ENCODE measurements at regions not wholly inside any gene's neighbourhood (a gene's known extent, or its start where the extent isn't known, plus 50 kb on each side); places are given as distances from the start of the nearest gene placed in this dataset.

GRCh38 chr5:175377816-175378215 lies 66.2 kb downstream of the DRD1 start:
- Histone ChIP-seq H3K27ac (no peak overlapping the region), H3K36me3 (no peaks in the 10 kb centered on the region)
- no peak for DNase-seq

GRCh38 chr5:175374166-175374875 lies 69.7 kb downstream of the DRD1 start:
- TF ChIP-seq CTCF (IDR thresholded peaks at IDR 0.05; ENCODE audit: low read depth, low read length), result no peak
- peaks cover 5% of the 10 kb centered on the region for H3K9me3 ChIP-seq (ENCODE audit: severe bottlenecking)
- DNase-seq, result no peak
- H3K27ac ChIP-seq, result no peak overlapping the region
- no peak overlapping the region for H3K4me3 ChIP-seq (ENCODE audit: low read depth, low read length)
- no peaks in the 10 kb centered on the region for H3K36me3 ChIP-seq
- H3K27me3 ChIP-seq (ENCODE audit: insufficient read depth, low read depth, severe bottlenecking), result peaks cover 91% of the 10 kb centered on the region

More at GRCh38 chr5:175377816-175378215, 66.2 kb downstream of the DRD1 start:
- Histone ChIP-seq H3K4me3 (ENCODE audit: low read depth, low read length) (no peak overlapping the region), H3K27me3 (ENCODE audit: insufficient read depth, low read depth, severe bottlenecking) (peaks cover 77% of the 10 kb centered on the region), H3K9me3 (ENCODE audit: severe bottlenecking) (no peaks in the 10 kb centered on the region)
- TF ChIP-seq CTCF (IDR thresholded peaks at IDR 0.05; ENCODE audit: low read depth, low read length), result no peak

- peaks cover 84% of the 10 kb centered on the region for H3K27me3 ChIP-seq (ENCODE audit: insufficient read depth, low read depth, severe bottlenecking)
Observed at GRCh38 chr5:175365866-175366265, 78.1 kb downstream of the DRD1 start.

GRCh38 chr5:175363300-175363699 lies 80.7 kb downstream of the DRD1 start:
- Histone ChIP-seq H3K27me3 (ENCODE audit: insufficient read depth, low read depth, severe bottlenecking) (peaks cover 86% of the 10 kb centered on the region), H3K4me3 (ENCODE audit: low read depth, low read length) (no peak overlapping the region), H3K9me3 (ENCODE audit: severe bottlenecking) (no peaks in the 10 kb centered on the region), H3K27ac (no peak overlapping the region), H3K36me3 (no peaks in the 10 kb centered on the region)
- TF ChIP-seq CTCF (IDR thresholded peaks at IDR 0.05; ENCODE audit: low read depth, low read length), result no peak
- DNase-seq, result no peak

More at GRCh38 chr5:175365866-175366265, 78.1 kb downstream of the DRD1 start:
- no peaks in the 10 kb centered on the region for H3K9me3 ChIP-seq (ENCODE audit: severe bottlenecking)
- no peak for TF ChIP-seq CTCF (IDR thresholded peaks at IDR 0.05; ENCODE audit: low read depth, low read length)
- H3K4me3 ChIP-seq (ENCODE audit: low read depth, low read length), result no peak overlapping the region
- DNase-seq, result no peak
- no peaks in the 10 kb centered on the region for H3K36me3 ChIP-seq
- H3K27ac ChIP-seq, result no peak overlapping the region

GRCh38 chr5:175357995-175358394 lies 86.0 kb downstream of the DRD1 start:
- H3K9me3 ChIP-seq (ENCODE audit: severe bottlenecking), result no peaks in the 10 kb centered on the region
- no peaks in the 10 kb centered on the region for H3K36me3 ChIP-seq
- H3K27me3 ChIP-seq (ENCODE audit: insufficient read depth, low read depth, severe bottlenecking), result peaks cover 91% of the 10 kb centered on the region
- H3K4me3 ChIP-seq (ENCODE audit: low read depth, low read length), result no peak overlapping the region
- DNase-seq, result no peak
- TF ChIP-seq CTCF (IDR thresholded peaks at IDR 0.05; ENCODE audit: low read depth, low read length), result no peak
- H3K27ac ChIP-seq, result no peak overlapping the region

- Histone ChIP-seq H3K36me3 (no peaks in the 10 kb centered on the region), H3K27me3 (ENCODE audit: insufficient read depth, low read depth, severe bottlenecking) (peaks cover 92% of the 10 kb centered on the region), H3K9me3 (ENCODE audit: severe bottlenecking) (no peaks in the 10 kb centered on the region), H3K27ac (no peak overlapping the region), H3K4me3 (ENCODE audit: low read depth, low read length) (no peak overlapping the region)
- DNase-seq, result no peak
- no peak for TF ChIP-seq CTCF (IDR thresholded peaks at IDR 0.05; ENCODE audit: low read depth, low read length)
Observed at GRCh38 chr5:175356428-175356827, 87.6 kb downstream of the DRD1 start.
